Breast epithelium (tissue), 4 donors: ENCODE measurements at regions not wholly inside any gene's neighbourhood (a gene's known extent, or its start where the extent isn't known, plus 50 kb on each side); places are given as distances from the start of the nearest gene placed in this dataset.

Experiments
- DNase-seq, 2 donors: peaks; one replicate each; pipeline ENCODE4 v3.0.0-alpha.2; 2019; ENCODE audit warnings: low spot score in 2 of 2
- H3K27ac ChIP-seq, 2 donors: fragments of 200-600 bp; sonication (generic) in 1 of 2; one replicate each; pipeline ENCODE4 v1.5.1; 2016 to 2019; ENCODE audit warnings: mild to moderate bottlenecking in 1 of 2
- H3K27me3 ChIP-seq, 2 donors: fragments of 200-600 bp; sonication (generic) in 1 of 2; one replicate each; pipeline versions ENCODE4 v1.5.1 to v1.6.0; 2017 to 2019; ENCODE audit warnings: control low read depth in 1 of 2, mild to moderate bottlenecking in 1 of 2
- H3K36me3 ChIP-seq: fragments of 200-600 bp; one replicate; pipeline ENCODE4 v1.5.1; 2019
- H3K4me1 ChIP-seq, 2 donors: fragments of 200-600 bp; sonication (generic); one replicate each; pipeline ENCODE4 v1.5.1; 2016 to 2019; ENCODE audit warnings: control low read depth in 1 of 2
- H3K4me3 ChIP-seq, 3 donors: fragments of 200-600 bp; sonication (generic); 1 replicate in 2 of 3; 2 replicates in 1 of 3; pipeline ENCODE4 v1.5.1; 2016 to 2019; ENCODE audit warnings: mild to moderate bottlenecking in 3 of 3, moderate library complexity in 2 of 3
- H3K9me3 ChIP-seq, 2 donors: fragments of 200-600 bp; sonication (generic) in 1 of 2; one replicate each; pipeline ENCODE4 v1.5.1; 2016 to 2019; ENCODE audit warnings: control low read depth in 1 of 2
- CTCF ChIP-seq, 3 donors: fragments of 450-650 bp; IDR thresholded peaks; one replicate each; pipeline ENCODE4 v1.5.1; 2016 to 2017; ENCODE audit warnings: antibody characterized with exemption in 3 of 3, mild to moderate bottlenecking in 3 of 3, moderate library complexity in 3 of 3
- POLR2A ChIP-seq: fragments of 450-650 bp; IDR thresholded peaks from one replicate; pipeline ENCODE4 v1.6.1; 2016; ENCODE audit warnings: antibody characterized with exemption, mild to moderate bottlenecking, moderate library complexity
- POLR2AphosphoS5 ChIP-seq, 3 donors: sonication (generic); formaldehyde crosslinking; IDR thresholded peaks; one replicate each; pipeline ENCODE4 v1.6.1; 2017; ENCODE audit warnings: antibody characterized with exemption in 3 of 3
- intact Hi-C: fragments of 100-400 bp; cut with DNase I; formaldehyde crosslinking; loops from one replicate; pipeline ENCODE4 v1.15.1; 2023; ENCODE audit warnings: low total_unique reads

GRCh38 chr20:23179766-23180403 lies 93.8 kb upstream of the CD93 start:
- TF ChIP-seq POLR2A: no peak
- no peak for TF ChIP-seq CTCF (IDR thresholded peaks at IDR 0.05)
- no peak for TF ChIP-seq POLR2AphosphoS5 (IDR thresholded peaks at IDR 0.05)
- H3K36me3 ChIP-seq: no peaks in the 10 kb centered on the region
- H3K4me1 ChIP-seq: no peaks in the 10 kb centered on the region
- intact Hi-C loops: loop anchor here (5.0 kb wide), 1 partner anchor 278 kb away; no protein-coding TSS in a partner anchor
- peaks cover 0 to 5% of the 10 kb centered on the region in 2 donors for H3K9me3 ChIP-seq
- H3K27me3 ChIP-seq: no peaks in the 10 kb centered on the region
- peak overlapping the region in 1 of 2 donors; percentile 71 for H3K27ac ChIP-seq
- no peak overlapping the region for H3K4me3 ChIP-seq
- no peak for DNase-seq

- H3K4me1 ChIP-seq: no peaks in the 10 kb centered on the region
- H3K27me3 ChIP-seq: no peaks in the 10 kb centered on the region
- H3K27ac ChIP-seq: peak overlapping the region in 1 of 2 donors; percentile 1
- DNase-seq: no peak
- H3K4me3 ChIP-seq: no peak overlapping the region
- peaks cover 0 to 5% of the 10 kb centered on the region in 2 donors for H3K9me3 ChIP-seq
- intact Hi-C loops: loop anchor here (5.0 kb wide), 1 partner anchor 277 kb away; no protein-coding TSS in a partner anchor
- TF ChIP-seq POLR2A (no peak), POLR2AphosphoS5 (IDR thresholded peaks at IDR 0.05) (no peak), CTCF (IDR thresholded peaks at IDR 0.05) (no peak)
- H3K36me3 ChIP-seq: no peaks in the 10 kb centered on the region
Observed at GRCh38 chr20:23178806-23179205, 92.7 kb upstream of the CD93 start.

GRCh38 chr20:23174821-23175220 lies 88.7 kb upstream of the CD93 start:
- peaks cover 0 to 5% of the 10 kb centered on the region in 2 donors for H3K9me3 ChIP-seq
- no peak overlapping the region for H3K27ac ChIP-seq
- H3K4me3 ChIP-seq: no peak overlapping the region
- no peaks in the 10 kb centered on the region for H3K27me3 ChIP-seq
- no peaks in the 10 kb centered on the region for H3K36me3 ChIP-seq
- TF ChIP-seq CTCF (IDR thresholded peaks at IDR 0.05): no peak
- no peak for TF ChIP-seq POLR2A
- no peak for TF ChIP-seq POLR2AphosphoS5 (IDR thresholded peaks at IDR 0.05)
- no peaks in the 10 kb centered on the region for H3K4me1 ChIP-seq
- intact Hi-C loops: loop anchor here (5.0 kb wide), 1 partner anchor 273 kb away; no protein-coding TSS in a partner anchor
- no peak for DNase-seq

GRCh38 chr20:23167431-23167830 lies 81.3 kb upstream of the CD93 start:
- DNase-seq: no peak

More at GRCh38 chr20:23167431-23167830, 81.3 kb upstream of the CD93 start:
- H3K27ac ChIP-seq: no peak overlapping the region
- no peaks in the 10 kb centered on the region for H3K36me3 ChIP-seq
- intact Hi-C loops: no loop called here
- no peaks in the 10 kb centered on the region for H3K4me1 ChIP-seq
- no peaks in the 10 kb centered on the region for H3K9me3 ChIP-seq
- no peaks in the 10 kb centered on the region for H3K27me3 ChIP-seq
- no peak overlapping the region for H3K4me3 ChIP-seq
- TF ChIP-seq CTCF (IDR thresholded peaks at IDR 0.05) (no peak), POLR2AphosphoS5 (IDR thresholded peaks at IDR 0.05) (no peak), POLR2A (no peak)
